Pancreas (tissue), 10 donors: ENCODE measurements at regions not wholly inside any gene's neighbourhood (a gene's known extent, or its start where the extent isn't known, plus 50 kb on each side); places are given as distances from the start of the nearest gene placed in this dataset.

Source experiments
- ATAC-seq, 4 donors: fragments of 200-7000 bp; cut with Tn5 transposase; one replicate each; pipeline versions ENCODE4 v1.8.0 to v1.9.1; 2020; ENCODE audit warnings: mild to moderate bottlenecking in 4 of 4, moderate library complexity in 4 of 4
- DNase-seq, 6 donors: peaks; one replicate each; pipeline ENCODE4 v3.0.0-alpha.2; 2020
- FAIRE-seq: peaks from 2 replicates; lab custom pipeline; 2012; peaks lifted over from hg19 to GRCh38; lab: Jason Lieb, UNC
- H3K27ac ChIP-seq, 4 donors: fragments of 200-600 bp; sonication (generic); 1 replicate in 3 of 4; 2 replicates in 1 of 4; pipeline versions ENCODE4 v1.5.0 to v1.8.0; 2020
- H3K27me3 ChIP-seq, 4 donors: fragments of 200-600 bp; one replicate each; pipeline ENCODE4 v1.8.0; 2021
- H3K36me3 ChIP-seq, 3 donors: fragments of 200-600 bp; sonication (generic) in 1 of 3; one replicate each; pipeline versions ENCODE4 v1.5.0 to v1.8.0; 2020 to 2021
- H3K4me1 ChIP-seq, 3 donors: fragments of 200-600 bp; one replicate each; pipeline ENCODE4 v1.8.0; 2021
- H3K4me3 ChIP-seq, 4 donors: fragments of 200-600 bp; sonication (generic) in 2 of 4; one replicate each; pipeline versions ENCODE4 v1.5.0 to v1.8.0; 2020 to 2021
- H3K9me3 ChIP-seq, 4 donors: fragments of 200-600 bp; one replicate each; pipeline ENCODE4 v1.8.0; 2021
- WGBS, 2 donors: extraction: QIAGEN DNeasy Blood & Tissue Kit; methylation state at CpG; one replicate each; pipeline ENCODE4 v1.1.7; 2013; 5-methylcytosine and 5-hydroxymethylcytosine counted together
- intact Hi-C, 3 donors: fragments of 100-400 bp; cut with DNase I; formaldehyde crosslinking; loops; one replicate each; pipeline versions ENCODE4 v1.11.1 to v1.14.2; 2022
- TF ChIP-seq, protein P1 (sequence below), 4 donors: fragments of 200-600 bp; sonication (generic) in 3 of 4; IDR thresholded peaks; one replicate each; pipeline versions ENCODE4 v1.5.0 to v1.8.0; 2021; ENCODE audit warnings: antibody characterized with exemption in 4 of 4
- donor health status: healthy with polysubstance abuse.
- donor health status: DM: no; HTN: no; CAD: no; lungs with moderate emphysema.
- donor health status: DM: no; HTN: no; CAD: no.
- donor health status: control.
- donor health status: control.
- donor health status: Bipolar disorder and iron deficiency.
- donor health status: DM: yes; HTN: yes; CAD: no.
- donor health status: DM: no; HTN: no; CAD: no.
- donor health status: DM: no; HTN: no; CAD: no.
- donor health status: DM: yes; HTN: yes; CAD: no.

DNA sequence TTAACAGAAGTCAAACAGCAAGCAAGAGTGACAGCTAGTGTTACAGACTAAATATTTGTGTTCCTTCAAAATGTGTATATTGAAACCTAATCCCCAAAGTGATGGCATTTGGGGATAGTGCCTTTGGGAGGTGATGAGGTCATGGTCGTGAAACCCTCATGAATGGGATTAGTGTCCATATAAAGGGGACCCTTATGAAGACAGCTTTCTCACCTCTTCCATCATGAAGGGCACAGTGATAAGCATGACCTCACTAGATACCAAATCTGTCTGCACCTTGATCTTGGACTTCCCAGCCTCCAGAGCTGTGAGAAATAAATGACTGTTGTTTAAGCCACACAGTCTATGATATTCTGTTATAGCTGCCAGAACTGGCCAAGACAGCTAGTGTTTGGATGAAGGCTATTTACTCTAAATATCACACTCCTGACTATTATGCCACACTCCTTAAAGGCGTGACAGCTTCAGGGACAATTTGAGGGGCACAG, 235.7 kb upstream of the TMEM72 start:
- Histone ChIP-seq H3K27me3 (peaks cover 0 to 3% (median 0%) of the 10 kb centered on the region in 4 donors), H3K4me3 (no peak overlapping the region), H3K4me1 (no peaks in the 10 kb centered on the region), H3K36me3 (no peaks in the 10 kb centered on the region), H3K9me3 (no peaks in the 10 kb centered on the region), H3K27ac (no peak overlapping the region)
- TF ChIP-seq, protein P1, sequence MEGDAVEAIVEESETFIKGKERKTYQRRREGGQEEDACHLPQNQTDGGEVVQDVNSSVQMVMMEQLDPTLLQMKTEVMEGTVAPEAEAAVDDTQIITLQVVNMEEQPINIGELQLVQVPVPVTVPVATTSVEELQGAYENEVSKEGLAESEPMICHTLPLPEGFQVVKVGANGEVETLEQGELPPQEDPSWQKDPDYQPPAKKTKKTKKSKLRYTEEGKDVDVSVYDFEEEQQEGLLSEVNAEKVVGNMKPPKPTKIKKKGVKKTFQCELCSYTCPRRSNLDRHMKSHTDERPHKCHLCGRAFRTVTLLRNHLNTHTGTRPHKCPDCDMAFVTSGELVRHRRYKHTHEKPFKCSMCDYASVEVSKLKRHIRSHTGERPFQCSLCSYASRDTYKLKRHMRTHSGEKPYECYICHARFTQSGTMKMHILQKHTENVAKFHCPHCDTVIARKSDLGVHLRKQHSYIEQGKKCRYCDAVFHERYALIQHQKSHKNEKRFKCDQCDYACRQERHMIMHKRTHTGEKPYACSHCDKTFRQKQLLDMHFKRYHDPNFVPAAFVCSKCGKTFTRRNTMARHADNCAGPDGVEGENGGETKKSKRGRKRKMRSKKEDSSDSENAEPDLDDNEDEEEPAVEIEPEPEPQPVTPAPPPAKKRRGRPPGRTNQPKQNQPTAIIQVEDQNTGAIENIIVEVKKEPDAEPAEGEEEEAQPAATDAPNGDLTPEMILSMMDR (IDR thresholded peaks at IDR 0.05) = no peak
- FAIRE-seq (no peak), DNase-seq (no peak), ATAC-seq (no peak)
- 68 to 74% methylated on average over 2 of the region's 2 CpGs for WGBS, 2 donors
- intact Hi-C loops = no loop called here

DNA sequence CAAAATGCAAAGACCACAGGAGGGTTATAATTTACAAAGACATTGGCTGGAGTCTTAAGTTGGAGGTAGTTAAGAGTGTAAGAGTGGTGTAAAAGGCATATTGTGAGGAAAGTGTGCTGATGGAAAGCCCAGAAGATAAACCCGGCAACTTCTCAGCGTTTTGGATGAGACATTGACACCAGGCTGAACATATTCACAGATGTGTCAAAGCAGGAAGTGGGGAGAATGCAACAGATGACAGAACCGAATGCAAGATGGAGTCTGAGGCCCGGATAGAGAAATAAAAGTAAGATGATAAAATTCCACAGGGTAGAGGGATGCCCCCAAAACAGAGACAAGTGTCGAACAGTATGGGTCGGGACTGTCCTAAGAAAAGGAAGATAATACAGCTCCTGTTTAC, 230.4 kb upstream of the TMEM72 start:
- FAIRE-seq (no peak), ATAC-seq (no peak), DNase-seq (no peak)
- no peak overlapping the region for H3K27ac ChIP-seq
- TF ChIP-seq, protein P1 (IDR thresholded peaks at IDR 0.05) = no peak
- H3K4me1 ChIP-seq = no peaks in the 10 kb centered on the region
- WGBS, 2 donors = 85 to 88% methylated on average over 6 of the region's 6 CpGs
- intact Hi-C loops = no loop called here
- H3K4me3 ChIP-seq = no peak overlapping the region
- H3K36me3 ChIP-seq = no peaks in the 10 kb centered on the region
- H3K27me3 ChIP-seq = peaks cover 0 to 3% (median 0%) of the 10 kb centered on the region in 4 donors
- H3K9me3 ChIP-seq = no peaks in the 10 kb centered on the region

DNA sequence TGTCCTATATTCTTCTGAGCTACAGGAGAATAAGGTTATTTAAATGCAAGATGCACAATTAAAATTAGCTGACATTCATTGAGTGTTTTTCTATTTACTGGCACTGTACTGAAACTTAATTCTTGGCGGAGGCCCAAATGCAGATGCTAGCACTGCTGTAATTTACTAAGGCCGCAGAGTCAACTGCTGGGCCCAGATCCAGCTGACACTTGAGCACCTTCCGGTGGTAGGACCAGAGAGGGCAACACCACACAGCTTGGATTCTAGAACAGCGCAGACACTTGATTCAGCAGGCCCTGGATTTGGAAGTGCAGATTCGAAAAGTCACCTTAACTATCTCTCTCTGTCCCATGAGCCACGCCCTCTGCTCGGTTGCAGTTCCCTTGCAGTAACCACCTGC, 228.6 kb upstream of the TMEM72 start:
- WGBS, 2 donors = 80 to 89% methylated on average over 7 of the region's 7 CpGs
- Histone ChIP-seq H3K27ac (no peak overlapping the region), H3K4me1 (no peaks in the 10 kb centered on the region), H3K9me3 (no peaks in the 10 kb centered on the region), H3K36me3 (no peaks in the 10 kb centered on the region), H3K4me3 (no peak overlapping the region), H3K27me3 (peaks cover 0 to 3% (median 0%) of the 10 kb centered on the region in 4 donors)
- DNase-seq (no peak), FAIRE-seq (no peak), ATAC-seq (no peak)
- intact Hi-C loops = no loop called here
- TF ChIP-seq, protein P1 (IDR thresholded peaks at IDR 0.05) = no peak

DNA sequence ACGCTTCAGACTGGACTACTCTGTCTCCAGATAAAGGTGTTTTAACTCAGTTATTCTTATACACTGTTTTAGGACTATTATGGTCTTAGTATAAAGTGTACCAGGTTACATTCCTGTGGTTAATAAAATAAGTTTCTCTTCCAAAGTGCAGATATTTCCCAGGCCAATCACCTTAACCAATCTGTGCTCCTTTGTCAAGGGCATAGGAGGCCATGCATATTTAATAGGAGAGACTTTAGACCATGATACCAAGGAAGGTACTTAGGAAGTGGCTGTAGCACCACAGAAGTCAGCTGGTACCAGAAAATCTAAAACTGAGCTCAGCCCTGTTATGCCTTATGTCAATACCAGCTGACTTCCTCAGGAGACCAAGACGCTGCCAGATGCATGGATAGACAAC, 226.5 kb upstream of the TMEM72 start:
- intact Hi-C loops = no loop called here
- Histone ChIP-seq H3K27me3 (no peaks in the 10 kb centered on the region), H3K4me1 (no peaks in the 10 kb centered on the region), H3K36me3 (no peaks in the 10 kb centered on the region), H3K9me3 (no peaks in the 10 kb centered on the region), H3K27ac (no peak overlapping the region), H3K4me3 (no peak overlapping the region)
- ATAC-seq = no peak
- TF ChIP-seq, protein P1 (IDR thresholded peaks at IDR 0.05) = no peak
- FAIRE-seq = no peak
- DNase-seq = no peak
- WGBS, 2 donors = 86 to 93% methylated on average over 2 of the region's 2 CpGs

DNA sequence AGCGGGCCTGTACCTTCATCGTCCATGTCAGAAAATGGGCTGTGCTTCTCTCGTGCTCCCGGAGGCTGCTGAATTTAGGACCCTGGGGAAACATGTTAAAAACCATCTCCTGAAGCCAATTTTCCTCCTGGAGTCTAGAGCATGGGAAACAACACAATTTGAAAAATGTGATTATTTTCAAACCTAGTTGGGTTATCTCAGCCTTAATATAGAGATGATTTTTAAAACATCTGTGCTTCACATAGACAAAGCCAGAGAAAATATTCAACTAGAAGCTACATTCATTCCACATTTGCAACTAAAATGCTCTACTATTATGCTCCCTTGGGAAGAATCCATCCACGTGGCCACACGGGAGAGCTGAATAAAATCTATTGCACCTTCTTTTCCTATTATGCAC, 225.9 kb upstream of the TMEM72 start:
- DNase-seq = no peak
- Histone ChIP-seq H3K4me1 (no peaks in the 10 kb centered on the region), H3K4me3 (no peak overlapping the region), H3K36me3 (no peaks in the 10 kb centered on the region), H3K27me3 (no peaks in the 10 kb centered on the region), H3K27ac (no peak overlapping the region), H3K9me3 (no peaks in the 10 kb centered on the region)
- TF ChIP-seq, protein P1 (IDR thresholded peaks at IDR 0.05) = no peak
- WGBS, 2 donors = 89 to 90% methylated on average over 6 of the region's 6 CpGs
- ATAC-seq = no peak
- intact Hi-C loops = no loop called here
- no peak for FAIRE-seq
